HG03575 (cell line): ENCODE measurements at regions not wholly inside any gene's neighbourhood (a gene's known extent, or its start where the extent isn't known, plus 50 kb on each side); places are given as distances from the start of the nearest gene placed in this dataset.

ENCODE experiments used
- ATAC-seq: cut with Tn5 transposase; IDR thresholded peaks from one replicate; pipeline ENCODE4 v1.9.1; 2021; ENCODE audit not compliant: unreplicated experiment, insufficient number of reproducible peaks, low FRiP score; ENCODE audit errors: extremely low read depth

- no peak for ATAC-seq
These were observed 209.5 kb downstream of the PLOD2 start for GRCh38 chr3:145951441-145951840.

- ATAC-seq, result no peak
These were observed 208.4 kb downstream of the PLOD2 start for GRCh38 chr3:145952536-145952935.

GRCh38 chr3:145953316-145953715 is 207.7 kb downstream of the PLOD2 start:
- no peak for ATAC-seq

GRCh38 chr3:145959457-145960088 is 201.4 kb downstream of the PLOD2 start:
- no peak for ATAC-seq

- ATAC-seq, result no peak
These were observed 197.9 kb downstream of the PLOD2 start for GRCh38 chr3:145963111-145963510.

GRCh38 chr3:145967043-145967442 is 193.9 kb downstream of the PLOD2 start:
- no peak for ATAC-seq

GRCh38 chr3:145971186-145971585 is 189.8 kb downstream of the PLOD2 start:
- no peak for ATAC-seq

- no peak for ATAC-seq
These were observed 188.1 kb downstream of the PLOD2 start for GRCh38 chr3:145972851-145973250.

- ATAC-seq, result no peak
These were observed 179.9 kb downstream of the PLOD2 start for GRCh38 chr3:145981056-145981455.

GRCh38 chr3:145983101-145983500 is 177.9 kb downstream of the PLOD2 start:
- no peak for ATAC-seq
